ENCODE measurements at regions not wholly inside any gene's neighbourhood (a gene's known extent, or its start where the extent isn't known, plus 50 kb on each side); places are given as distances from the start of the nearest gene placed in this dataset.

DNA sequence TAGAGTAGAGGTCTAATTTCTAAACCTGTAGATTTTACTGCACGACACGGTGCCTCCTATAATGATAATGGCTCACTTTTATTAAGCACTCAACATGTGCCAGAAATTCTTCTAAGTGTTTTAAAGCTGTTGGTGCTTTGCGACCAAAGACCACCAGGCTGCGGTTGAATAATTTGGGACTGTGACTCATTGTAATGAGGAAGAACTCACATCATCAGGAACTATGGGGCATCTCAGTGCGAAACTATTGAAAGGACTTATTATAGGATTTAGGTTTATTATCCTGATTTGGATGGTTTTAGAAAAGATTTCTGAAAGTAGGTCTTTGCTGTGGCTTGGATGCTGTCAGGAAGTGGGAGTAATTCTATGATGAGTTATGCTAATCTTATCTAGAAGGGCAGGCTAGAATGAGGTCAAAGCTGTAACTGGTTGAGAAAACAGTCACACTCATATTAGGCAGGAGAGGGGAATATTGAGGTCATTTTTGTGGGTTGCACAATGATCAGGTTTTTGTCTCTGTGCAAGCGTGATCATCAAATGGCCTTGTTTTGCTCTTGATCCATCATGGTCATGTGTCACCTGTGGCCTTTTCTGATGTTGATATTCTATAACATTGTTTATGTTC lies 266.8 kb downstream of the PCDH20 start:
- TF ChIP-seq, protein P1, sequence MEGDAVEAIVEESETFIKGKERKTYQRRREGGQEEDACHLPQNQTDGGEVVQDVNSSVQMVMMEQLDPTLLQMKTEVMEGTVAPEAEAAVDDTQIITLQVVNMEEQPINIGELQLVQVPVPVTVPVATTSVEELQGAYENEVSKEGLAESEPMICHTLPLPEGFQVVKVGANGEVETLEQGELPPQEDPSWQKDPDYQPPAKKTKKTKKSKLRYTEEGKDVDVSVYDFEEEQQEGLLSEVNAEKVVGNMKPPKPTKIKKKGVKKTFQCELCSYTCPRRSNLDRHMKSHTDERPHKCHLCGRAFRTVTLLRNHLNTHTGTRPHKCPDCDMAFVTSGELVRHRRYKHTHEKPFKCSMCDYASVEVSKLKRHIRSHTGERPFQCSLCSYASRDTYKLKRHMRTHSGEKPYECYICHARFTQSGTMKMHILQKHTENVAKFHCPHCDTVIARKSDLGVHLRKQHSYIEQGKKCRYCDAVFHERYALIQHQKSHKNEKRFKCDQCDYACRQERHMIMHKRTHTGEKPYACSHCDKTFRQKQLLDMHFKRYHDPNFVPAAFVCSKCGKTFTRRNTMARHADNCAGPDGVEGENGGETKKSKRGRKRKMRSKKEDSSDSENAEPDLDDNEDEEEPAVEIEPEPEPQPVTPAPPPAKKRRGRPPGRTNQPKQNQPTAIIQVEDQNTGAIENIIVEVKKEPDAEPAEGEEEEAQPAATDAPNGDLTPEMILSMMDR (IDR thresholded peaks at IDR 0.05) = no peak
- TF ChIP-seq POLR2AphosphoS5 (IDR thresholded peaks at IDR 0.05; ENCODE audit: insufficient read depth in 1 of 2, low read depth in 1 of 2) = no peak

All from vagina (tissue), 2 donors.